ENCODE measurements at regions not wholly inside any gene's neighbourhood (a gene's known extent, or its start where the extent isn't known, plus 50 kb on each side); places are given as distances from the start of the nearest gene placed in this dataset.

DNA sequence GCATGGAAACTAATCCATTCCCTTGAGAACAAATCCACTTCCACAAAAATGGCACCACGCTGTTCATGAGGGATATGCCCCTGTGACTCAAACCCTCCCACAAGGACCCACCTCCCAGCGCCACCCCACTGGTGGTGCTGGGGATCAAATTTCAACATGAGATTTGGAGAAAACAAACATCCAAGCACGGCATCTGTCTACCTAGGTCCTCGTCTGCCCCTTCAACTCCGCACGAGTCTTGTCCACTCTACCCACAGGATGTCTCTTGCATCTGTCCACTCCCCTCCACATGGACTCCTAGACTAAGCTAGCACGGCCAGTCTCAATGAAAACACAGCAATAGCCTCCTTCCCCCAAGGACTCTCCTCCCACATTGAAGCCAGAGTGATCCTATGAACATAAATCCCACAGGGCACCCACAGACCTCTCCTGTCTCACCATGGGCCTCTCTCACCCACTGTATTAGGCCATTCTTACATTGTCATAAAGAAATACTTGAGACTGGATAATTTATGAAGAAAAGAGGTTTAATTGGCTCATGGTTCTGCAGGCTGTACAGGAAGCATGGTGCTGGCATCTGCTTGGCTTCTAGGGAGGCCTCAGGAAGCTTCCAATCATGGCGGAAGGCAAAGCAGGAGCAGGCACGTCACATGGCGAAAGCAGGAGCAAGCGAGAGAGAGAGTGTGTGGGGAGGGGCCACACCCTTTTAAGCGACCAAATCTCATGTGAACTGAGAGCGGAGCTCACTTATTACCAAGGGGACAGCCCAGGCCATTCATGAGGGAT lies 101.4 kb downstream of the TOMM20 start:
- no peak for DNase-seq

- no peak for DNase-seq
These were observed 103.1 kb downstream of the TOMM20 start for GRCh38 chr1:235025422-235025984.

- DNase-seq = peak; percentile 49
These were observed 103.8 kb downstream of the TOMM20 start for GRCh38 chr1:235024711-235025421.

DNA sequence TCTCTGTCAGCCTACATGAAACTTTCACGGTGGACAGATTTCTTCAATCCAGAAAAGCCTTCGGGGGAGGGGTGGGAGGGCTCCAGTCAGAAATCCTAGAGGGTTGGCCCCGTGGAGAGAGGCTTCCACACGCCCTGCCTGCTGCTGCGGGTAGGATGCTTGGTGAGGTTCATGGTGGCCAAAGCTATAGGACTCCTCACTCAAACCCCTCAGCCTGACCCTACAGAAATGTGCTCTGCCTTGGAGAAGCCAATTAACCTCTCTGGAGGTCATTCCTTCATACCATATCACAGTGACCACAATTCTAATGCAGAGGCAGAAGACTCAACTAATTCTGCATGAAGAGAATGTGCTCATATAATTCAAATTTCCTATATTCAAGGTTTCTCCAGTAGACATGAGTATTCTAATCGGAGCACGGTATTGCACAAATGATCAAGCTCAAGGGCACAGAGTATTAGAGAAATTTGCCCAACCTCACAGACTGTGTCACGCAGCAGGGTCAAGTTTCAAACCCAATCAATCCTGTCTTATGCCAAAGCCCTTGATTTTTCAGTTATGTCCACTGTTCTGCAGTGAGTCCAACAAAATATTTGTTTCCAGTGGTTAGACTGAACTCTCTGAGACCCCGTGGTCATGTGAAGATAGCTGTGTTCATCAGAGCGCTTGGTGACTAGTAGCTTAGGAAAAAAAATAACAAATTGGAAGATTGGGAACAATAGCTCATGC lies 104.8 kb downstream of the TOMM20 start:
- DNase-seq = no peak

GRCh38 chr1:235022981-235023710 lies 105.5 kb downstream of the TOMM20 start:
- peak; percentile 74 for DNase-seq

GRCh38 chr1:235022341-235022980 lies 106.2 kb downstream of the TOMM20 start:
- peak; percentile 85 for DNase-seq

DNA sequence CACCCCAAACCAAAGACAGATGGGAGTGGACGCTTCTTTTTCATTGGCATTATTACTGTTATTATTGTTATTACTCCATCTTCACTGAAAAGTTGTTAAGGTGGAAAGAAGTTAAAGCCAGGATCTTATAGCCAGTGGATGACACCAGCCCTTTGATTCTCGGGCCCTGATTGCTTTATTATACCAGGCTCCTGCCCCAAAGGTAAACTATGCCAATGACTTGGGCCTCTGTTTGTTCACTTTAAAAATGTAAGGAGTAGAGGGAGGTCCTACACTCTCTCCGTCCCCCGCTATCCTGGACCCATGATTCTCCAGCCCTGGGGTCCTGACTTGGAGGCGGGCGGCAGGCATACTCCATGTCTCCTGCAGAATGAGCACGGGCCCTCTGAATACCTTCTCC lies 106.8 kb downstream of the TOMM20 start:
- no peak for DNase-seq

GRCh38 chr1:235021321-235021720 lies 107.3 kb downstream of the TOMM20 start:
- DNase-seq = no peak

GRCh38 chr1:235019961-235020360 lies 108.7 kb downstream of the TOMM20 start:
- DNase-seq = no peak

DNA sequence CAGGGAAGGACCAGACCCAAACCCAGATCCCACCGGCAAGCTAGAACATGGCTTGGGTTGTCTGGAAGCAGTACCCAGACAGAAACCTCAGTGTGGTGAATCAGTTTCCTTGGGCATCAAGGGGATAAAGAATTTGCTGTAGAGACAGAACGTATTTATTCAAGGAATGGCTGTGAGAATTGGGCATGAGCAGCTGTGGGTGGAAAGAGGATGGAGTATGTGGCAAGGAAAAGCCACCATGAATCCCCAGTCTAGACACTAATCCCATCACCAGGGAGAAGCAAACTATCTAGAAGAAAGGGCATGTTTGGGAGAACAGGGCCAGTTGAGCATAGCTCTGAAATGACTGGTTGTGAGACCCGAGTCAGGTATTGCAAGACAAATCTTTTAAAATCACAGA lies 109.2 kb downstream of the TOMM20 start:
- no peak for DNase-seq

DNA sequence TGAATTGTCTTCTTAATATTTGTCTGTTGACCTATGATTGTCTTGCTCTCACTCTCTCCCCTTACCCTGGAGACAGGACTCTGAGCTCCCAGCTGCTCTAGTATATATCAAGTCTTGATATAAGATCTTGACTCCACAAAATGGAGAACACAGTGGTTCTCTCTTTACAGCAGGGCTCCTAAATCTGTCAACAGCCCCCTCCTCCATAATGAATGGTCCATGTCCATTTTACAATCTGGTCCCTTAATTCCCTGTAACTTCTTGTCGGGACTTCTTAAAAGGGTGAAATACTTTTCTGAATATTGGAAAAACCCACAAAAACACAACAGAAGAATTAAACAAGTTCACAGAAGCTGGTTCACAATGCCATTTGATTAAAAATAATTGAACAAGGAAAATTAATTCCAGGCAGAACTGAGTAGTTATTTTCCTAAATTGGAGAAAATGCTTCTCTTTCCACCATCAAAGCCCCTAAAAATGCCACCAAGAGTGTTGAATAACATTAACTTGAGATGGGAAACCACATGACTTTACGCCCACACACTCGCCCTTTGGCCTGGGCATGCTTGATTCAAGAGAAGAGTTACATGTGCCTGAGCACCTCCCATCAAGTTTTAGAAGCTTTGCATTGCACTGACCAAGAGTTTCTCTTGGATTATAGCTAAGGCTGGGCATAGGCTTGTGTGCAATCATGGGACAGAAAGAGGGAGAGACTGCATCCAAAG lies 109.8 kb downstream of the TOMM20 start:
- peak; percentile 74 for DNase-seq

DNA sequence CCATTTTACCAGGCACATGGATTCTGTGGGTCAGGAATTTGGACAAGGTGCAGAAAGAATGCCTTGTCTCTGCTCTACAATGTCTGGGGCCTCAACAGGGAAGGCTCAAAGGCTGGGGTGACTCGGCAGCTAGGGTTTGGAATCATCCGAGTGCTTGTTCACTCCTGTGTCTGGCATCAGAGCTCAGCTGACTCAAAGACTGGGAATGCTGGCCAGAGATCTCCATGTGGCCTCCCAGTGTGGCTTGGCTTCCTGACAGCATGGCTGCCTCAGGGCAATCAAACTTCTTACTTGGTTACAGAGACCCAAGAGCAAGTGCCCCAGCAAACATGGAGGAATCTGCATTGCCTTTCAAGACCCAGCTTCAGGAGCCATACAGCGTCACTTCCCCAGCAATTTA lies 110.5 kb downstream of the TOMM20 start:
- DNase-seq = no peak

- DNase-seq = no peak
These were observed 110.9 kb downstream of the TOMM20 start for GRCh38 chr1:235017719-235018118.

DNA sequence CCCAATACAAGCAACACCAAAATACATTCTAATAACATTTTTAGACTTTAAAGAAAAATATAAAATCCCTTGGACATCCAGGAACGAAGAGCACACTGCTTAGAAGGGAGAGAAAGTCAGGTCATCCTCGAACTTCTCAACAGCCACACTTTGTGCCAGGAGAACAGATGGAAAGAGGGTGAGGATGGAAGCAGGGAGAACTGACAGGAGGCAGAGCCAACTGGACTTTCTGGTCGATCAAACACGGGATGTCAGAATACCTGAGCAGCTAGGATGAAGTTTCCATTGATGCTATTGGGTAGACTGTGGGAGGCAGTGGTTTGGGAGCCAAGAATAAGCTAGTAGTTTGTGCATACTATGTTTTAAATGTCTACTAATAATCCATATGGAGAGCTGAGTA lies 111.4 kb downstream of the TOMM20 start:
- no peak for DNase-seq

DNA sequence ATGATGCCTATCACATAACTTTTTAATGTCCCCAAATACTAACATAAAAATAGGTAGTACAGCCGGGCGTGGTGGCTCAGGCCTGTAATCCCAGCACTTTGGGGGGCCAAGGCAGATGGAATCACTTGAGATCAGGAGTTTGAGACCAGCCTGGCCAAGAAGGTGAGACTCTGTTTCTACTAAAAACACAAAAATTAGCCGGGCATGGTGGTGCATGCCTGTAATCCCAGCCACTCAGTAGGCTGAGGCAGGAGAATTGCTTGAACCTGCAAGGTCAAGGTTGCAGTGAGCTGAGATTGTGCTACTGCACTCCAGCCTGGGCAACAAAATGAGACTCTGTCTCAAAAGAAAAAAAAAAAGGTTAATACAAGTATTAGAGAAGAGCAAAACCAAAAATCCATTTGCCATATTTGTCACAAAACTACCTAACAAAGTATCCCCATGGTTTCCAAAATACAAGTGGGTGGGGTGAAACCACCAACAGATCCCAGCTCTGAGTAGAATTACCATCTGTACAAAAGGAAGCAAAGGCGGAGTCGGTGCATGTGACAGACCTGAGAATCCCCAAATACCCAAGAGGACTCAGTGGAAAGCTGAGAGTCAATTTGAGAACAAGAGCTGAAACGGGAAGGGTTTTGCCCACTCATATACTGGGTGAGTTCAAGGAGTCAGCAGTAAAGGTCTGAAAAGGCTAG lies 113.2 kb downstream of the TOMM20 start:
- no peak for DNase-seq

- DNase-seq = no peak
These were observed 113.9 kb downstream of the TOMM20 start for GRCh38 chr1:235014756-235015155.

GRCh38 chr1:235013512-235013911 lies 115.1 kb downstream of the TOMM20 start:
- DNase-seq = no peak

- DNase-seq = no peak
These were observed 116.0 kb downstream of the TOMM20 start for GRCh38 chr1:235012436-235013210.

All from renal pelvis (tissue), 1 donor.